ENCODE measurements at regions not wholly inside any gene's neighbourhood (a gene's known extent, or its start where the extent isn't known, plus 50 kb on each side); places are given as distances from the start of the nearest gene placed in this dataset.

DNA sequence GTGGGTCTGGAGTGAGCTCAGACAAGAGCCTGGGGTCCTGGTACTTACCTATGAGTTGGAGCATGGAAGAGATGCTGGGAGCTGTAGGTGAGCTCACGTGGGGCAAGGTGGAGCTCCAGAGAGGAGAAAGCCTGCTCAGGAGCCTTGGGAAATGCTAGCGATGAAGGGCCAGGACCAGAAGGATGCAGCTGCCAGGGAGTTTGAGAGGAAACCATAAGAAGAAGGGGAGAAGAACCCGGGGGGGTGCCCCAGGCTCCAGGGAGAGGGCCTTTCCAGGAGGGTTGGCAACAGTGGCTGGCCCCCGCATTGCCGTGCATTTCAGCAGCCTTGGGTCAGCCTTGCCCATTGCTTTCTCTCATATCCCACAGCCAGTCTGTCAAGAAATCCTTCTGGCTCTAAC is 268.7 kb downstream of the GLI2 start:
- TF ChIP-seq, protein P1, sequence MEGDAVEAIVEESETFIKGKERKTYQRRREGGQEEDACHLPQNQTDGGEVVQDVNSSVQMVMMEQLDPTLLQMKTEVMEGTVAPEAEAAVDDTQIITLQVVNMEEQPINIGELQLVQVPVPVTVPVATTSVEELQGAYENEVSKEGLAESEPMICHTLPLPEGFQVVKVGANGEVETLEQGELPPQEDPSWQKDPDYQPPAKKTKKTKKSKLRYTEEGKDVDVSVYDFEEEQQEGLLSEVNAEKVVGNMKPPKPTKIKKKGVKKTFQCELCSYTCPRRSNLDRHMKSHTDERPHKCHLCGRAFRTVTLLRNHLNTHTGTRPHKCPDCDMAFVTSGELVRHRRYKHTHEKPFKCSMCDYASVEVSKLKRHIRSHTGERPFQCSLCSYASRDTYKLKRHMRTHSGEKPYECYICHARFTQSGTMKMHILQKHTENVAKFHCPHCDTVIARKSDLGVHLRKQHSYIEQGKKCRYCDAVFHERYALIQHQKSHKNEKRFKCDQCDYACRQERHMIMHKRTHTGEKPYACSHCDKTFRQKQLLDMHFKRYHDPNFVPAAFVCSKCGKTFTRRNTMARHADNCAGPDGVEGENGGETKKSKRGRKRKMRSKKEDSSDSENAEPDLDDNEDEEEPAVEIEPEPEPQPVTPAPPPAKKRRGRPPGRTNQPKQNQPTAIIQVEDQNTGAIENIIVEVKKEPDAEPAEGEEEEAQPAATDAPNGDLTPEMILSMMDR (conservative IDR thresholded peaks at IDR 0.05; ENCODE audit: low read length), result no peak
- no peak for TF ChIP-seq EZH2phosphoT487 (IDR thresholded peaks at IDR 0.05; ENCODE audit: borderline replicate concordance)
